SU-DHL-6 (cell line): ENCODE measurements at regions not wholly inside any gene's neighbourhood (a gene's known extent, or its start where the extent isn't known, plus 50 kb on each side); places are given as distances from the start of the nearest gene placed in this dataset.

Experiments used
- H2AFZ ChIP-seq: fragments of 200-600 bp; sonication (generic); 2 replicates; pipeline ENCODE4 v1.6.1; 2014; ENCODE audit warnings: low read depth, mild to moderate bottlenecking, moderate library complexity, mixed read lengths, antibody characterized with exemption, low read length; ENCODE audit not compliant: severe bottlenecking
- H3F3A ChIP-seq: fragments of 200-600 bp; shearing (Covaris generic); 2 replicates; pipeline ENCODE4 v1.6.0; 2016; ENCODE audit warnings: antibody characterized with exemption, mild to moderate bottlenecking; ENCODE audit not compliant: insufficient read depth
- H3K27ac ChIP-seq: fragments of 200-600 bp; sonication (generic); 2 replicates; pipeline ENCODE4 v1.5.1; 2016; ENCODE audit warnings: low read depth, mild to moderate bottlenecking, low read length, moderate library complexity, mixed read lengths
- H3K27me3 ChIP-seq: fragments of 200-600 bp; sonication (generic), shearing (Covaris generic); 2 replicates; pipeline ENCODE4 v1.6.0; 2014; ENCODE audit warnings: mild to moderate bottlenecking, low read length
- H3K36me3 ChIP-seq: fragments of 200-600 bp; sonication (generic); 2 replicates; pipeline ENCODE4 v1.6.1; 2014; ENCODE audit warnings: mild to moderate bottlenecking, low read length, mixed read lengths
- H3K4me2 ChIP-seq: fragments of 300-600, 200-600 bp; shearing (Covaris generic), sonication (generic); 2 replicates; pipeline ENCODE4 v1.6.0; 2014; ENCODE audit warnings: low read length, low read depth, mild to moderate bottlenecking; ENCODE audit not compliant: poor library complexity, severe bottlenecking
- H3K4me3 ChIP-seq: fragments of 200-600 bp; sonication (generic); 2 replicates; pipeline ENCODE4 v1.5.1; 2014; ENCODE audit warnings: antibody characterized with exemption, low read length, mild to moderate bottlenecking, mixed read lengths; ENCODE audit not compliant: insufficient read depth, poor library complexity, severe bottlenecking
- H3K79me2 ChIP-seq: fragments of 200-600 bp; sonication (generic); 2 replicates; pipeline ENCODE4 v1.6.1; 2014; ENCODE audit warnings: mild to moderate bottlenecking, low read length, moderate library complexity; ENCODE audit not compliant: insufficient read depth
- H3K9ac ChIP-seq: fragments of 200-600 bp; sonication (generic); 2 replicates; pipeline ENCODE4 v1.7.0; 2014; ENCODE audit warnings: mild to moderate bottlenecking, low read length
- H3K9me2 ChIP-seq: fragments of 200-600 bp; sonication (generic); replicated peaks from 2 replicates; pipeline ENCODE4 v1.6.1; 2014; ENCODE audit warnings: low read length; ENCODE audit not compliant: insufficient read depth
- H3K9me3 ChIP-seq: fragments of 200-600 bp; sonication (generic); 2 replicates; pipeline ENCODE4 v1.6.1; 2014; ENCODE audit warnings: low read length, mixed read lengths; ENCODE audit not compliant: insufficient read depth
- H4K20me1 ChIP-seq: fragments of 200-600 bp; sonication (generic); 2 replicates; pipeline ENCODE4 v1.6.1; 2014; ENCODE audit warnings: low read depth, mild to moderate bottlenecking, antibody characterized with exemption, low read length, moderate library complexity, mixed read lengths
- CTCF ChIP-seq: fragments of 200-600 bp; sonication (generic); IDR thresholded peaks from one replicate; pipeline ENCODE4 v1.5.1; 2017; ENCODE audit warnings: antibody characterized with exemption, mild to moderate bottlenecking, low read length, moderate library complexity; ENCODE audit not compliant: insufficient read depth, poor library complexity, severe bottlenecking
- EZH2phosphoT487 ChIP-seq: fragments of 200-600 bp; sonication (generic), shearing (Covaris generic); conservative IDR thresholded peaks from 2 replicates; pipeline ENCODE4 v1.6.1; 2018; ENCODE audit warnings: mild to moderate bottlenecking, antibody characterized with exemption, low read length, moderate library complexity, mixed read lengths

DNA sequence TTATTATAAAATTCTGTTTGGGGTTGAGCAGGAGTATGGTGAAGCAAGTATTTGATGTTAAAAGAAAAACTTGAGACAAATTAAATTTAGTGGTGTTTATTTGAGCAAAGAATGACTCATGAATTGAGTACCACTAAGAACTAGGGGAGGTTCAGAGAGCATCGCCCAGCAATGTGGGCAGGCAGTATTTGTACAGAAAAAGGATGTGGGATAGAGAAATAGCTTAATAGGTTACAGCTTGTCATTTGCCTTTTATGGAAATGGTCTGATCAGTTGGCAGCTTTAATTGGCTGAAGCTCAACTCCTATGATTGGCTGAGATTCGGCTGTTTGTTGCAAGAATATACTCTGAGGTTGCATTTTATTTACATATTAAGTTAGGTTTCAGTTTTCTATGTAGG is 68.2 kb downstream of the LRATD1 start:
- Histone ChIP-seq H3K4me2 (no peak overlapping the region), H3K9me2 (no peaks in the 10 kb centered on the region), H2AFZ (no peak overlapping the region), H3K27ac (no peak overlapping the region), H3K79me2 (no peaks in the 10 kb centered on the region), H3F3A (no peaks in the 10 kb centered on the region), H4K20me1 (no peaks in the 10 kb centered on the region), H3K9me3 (no peaks in the 10 kb centered on the region), H3K27me3 (no peaks in the 10 kb centered on the region), H3K4me3 (no peak overlapping the region), H3K36me3 (no peaks in the 10 kb centered on the region), H3K9ac (no peak overlapping the region)
- TF ChIP-seq CTCF (no peak), EZH2phosphoT487 (no peak)

GRCh38 chr2:14702258-14702657 is 69.7 kb downstream of the LRATD1 start:
- no peaks in the 10 kb centered on the region for H3K9me3 ChIP-seq
- H4K20me1 ChIP-seq: no peaks in the 10 kb centered on the region
- no peaks in the 10 kb centered on the region for H3K36me3 ChIP-seq
- H3K9ac ChIP-seq: no peak overlapping the region
- H3K4me3 ChIP-seq: no peak overlapping the region
- H3K9me2 ChIP-seq: no peaks in the 10 kb centered on the region
- TF ChIP-seq CTCF (no peak), EZH2phosphoT487 (no peak)
- H2AFZ ChIP-seq: no peak overlapping the region
- no peaks in the 10 kb centered on the region for H3K27me3 ChIP-seq
- H3K4me2 ChIP-seq: no peak overlapping the region
- no peak overlapping the region for H3K27ac ChIP-seq
- no peaks in the 10 kb centered on the region for H3K79me2 ChIP-seq
- no peaks in the 10 kb centered on the region for H3F3A ChIP-seq

GRCh38 chr2:14706201-14706600 is 73.7 kb downstream of the LRATD1 start:
- no peak overlapping the region for H2AFZ ChIP-seq
- no peaks in the 10 kb centered on the region for H3F3A ChIP-seq
- H3K4me3 ChIP-seq: no peak overlapping the region
- TF ChIP-seq EZH2phosphoT487: no peak
- TF ChIP-seq CTCF: no peak
- no peaks in the 10 kb centered on the region for H3K9me2 ChIP-seq
- H3K9ac ChIP-seq: no peak overlapping the region
- H3K36me3 ChIP-seq: no peaks in the 10 kb centered on the region
- H4K20me1 ChIP-seq: no peaks in the 10 kb centered on the region
- no peak overlapping the region for H3K4me2 ChIP-seq
- H3K9me3 ChIP-seq: no peaks in the 10 kb centered on the region
- no peak overlapping the region for H3K27ac ChIP-seq
- H3K27me3 ChIP-seq: no peaks in the 10 kb centered on the region
- no peaks in the 10 kb centered on the region for H3K79me2 ChIP-seq

- no peak overlapping the region for H2AFZ ChIP-seq
- no peaks in the 10 kb centered on the region for H3K9me3 ChIP-seq
- H3K9ac ChIP-seq: no peak overlapping the region
- H3K9me2 ChIP-seq: no peaks in the 10 kb centered on the region
- H3K27ac ChIP-seq: no peak overlapping the region
- no peaks in the 10 kb centered on the region for H4K20me1 ChIP-seq
- TF ChIP-seq CTCF (no peak), EZH2phosphoT487 (no peak)
- no peaks in the 10 kb centered on the region for H3F3A ChIP-seq
- no peak overlapping the region for H3K4me3 ChIP-seq
- no peaks in the 10 kb centered on the region for H3K36me3 ChIP-seq
- no peaks in the 10 kb centered on the region for H3K79me2 ChIP-seq
- H3K4me2 ChIP-seq: no peak overlapping the region
- no peaks in the 10 kb centered on the region for H3K27me3 ChIP-seq
Observed at GRCh38 chr2:14712111-14712510, 79.6 kb downstream of the LRATD1 start.
